ENCODE measurements at regions not wholly inside any gene's neighbourhood (a gene's known extent, or its start where the extent isn't known, plus 50 kb on each side); places are given as distances from the start of the nearest gene placed in this dataset.

GRCh38 chr21:45592208-45592619 lies 50.0 kb upstream of the SLC19A1 start:
- DNase-seq = peak; percentile 79

- no peak for DNase-seq
These were observed 50.4 kb upstream of the SLC19A1 start for GRCh38 chr21:45592626-45593134.

- no peak for DNase-seq
These were observed 50.1 kb upstream of the PCBP3 start for GRCh38 chr21:45593162-45594022.
